ENCODE measurements at regions not wholly inside any gene's neighbourhood (a gene's known extent, or its start where the extent isn't known, plus 50 kb on each side); places are given as distances from the start of the nearest gene placed in this dataset.

DNA sequence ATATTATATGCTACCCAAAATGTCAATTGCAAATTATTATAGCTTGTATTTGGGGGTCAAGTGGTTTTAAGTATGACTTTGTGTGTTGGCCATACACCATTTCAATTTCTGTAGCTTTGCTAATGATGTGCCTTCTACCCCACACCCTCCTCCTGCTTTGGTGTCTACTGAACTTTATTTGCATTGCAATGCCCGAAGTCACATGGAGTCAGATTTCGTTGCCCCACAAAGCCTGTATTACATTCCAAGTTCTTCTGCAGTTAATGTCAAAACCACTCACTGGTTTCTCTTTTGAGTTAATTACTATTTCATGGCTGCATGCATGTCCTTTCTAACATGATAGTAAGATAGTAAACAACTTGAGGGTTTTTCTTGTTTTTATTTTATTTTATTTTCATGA lies 528.9 kb downstream of the RIT2 start:
- H3K79me2 ChIP-seq (ENCODE audit: insufficient read depth): no peaks in the 10 kb centered on the region
- POLR2A ChIA-PET: no interaction called here
- no peaks in the 10 kb centered on the region for H3K4me1 ChIP-seq (ENCODE audit: control insufficient read depth in 1 of 2, insufficient read depth in 2 of 2, low read depth in 1 of 2, low read length in 1 of 2)
- H2AFZ ChIP-seq (ENCODE audit: low read depth): no peak overlapping the region
- H3K36me3 ChIP-seq (replicated peaks in 1 of 2; ENCODE audit: control insufficient read depth in 1 of 2, insufficient read depth in 2 of 2, low read length in 1 of 2): no peaks in the 10 kb centered on the region
- no peak overlapping the region for H3K9ac ChIP-seq
- no peak overlapping the region for H3K4me3 ChIP-seq (ENCODE audit: low read depth in 2 of 2, low read length in 1 of 2)
- H3K9me3 ChIP-seq: no peaks in the 10 kb centered on the region
- H3K27me3 ChIP-seq (ENCODE audit: insufficient read depth): no peaks in the 10 kb centered on the region
- no peak for TF ChIP-seq RAD21 (IDR thresholded peaks at IDR 0.05; ENCODE audit: low read length)
- TF ChIP-seq MEF2A (IDR thresholded peaks at IDR 0.05; ENCODE audit: borderline replicate concordance, low read depth): no peak
- no peak for TF ChIP-seq RFX5 (IDR thresholded peaks at IDR 0.05; ENCODE audit: low read length)
- no peak for TF ChIP-seq MXI1 (IDR thresholded peaks at IDR 0.05; ENCODE audit: low read depth, low read length)
- no peak for TF ChIP-seq YY1 (IDR thresholded peaks at IDR 0.05; ENCODE audit: low read depth)
- TF ChIP-seq FOXM1 (IDR thresholded peaks at IDR 0.05; ENCODE audit: low read depth): no peak
- no peak for TF ChIP-seq EP300 (IDR thresholded peaks at IDR 0.05; ENCODE audit: borderline replicate concordance in 1 of 2, low read depth in 1 of 2, low read length in 1 of 2)
- TF ChIP-seq, protein P1, sequence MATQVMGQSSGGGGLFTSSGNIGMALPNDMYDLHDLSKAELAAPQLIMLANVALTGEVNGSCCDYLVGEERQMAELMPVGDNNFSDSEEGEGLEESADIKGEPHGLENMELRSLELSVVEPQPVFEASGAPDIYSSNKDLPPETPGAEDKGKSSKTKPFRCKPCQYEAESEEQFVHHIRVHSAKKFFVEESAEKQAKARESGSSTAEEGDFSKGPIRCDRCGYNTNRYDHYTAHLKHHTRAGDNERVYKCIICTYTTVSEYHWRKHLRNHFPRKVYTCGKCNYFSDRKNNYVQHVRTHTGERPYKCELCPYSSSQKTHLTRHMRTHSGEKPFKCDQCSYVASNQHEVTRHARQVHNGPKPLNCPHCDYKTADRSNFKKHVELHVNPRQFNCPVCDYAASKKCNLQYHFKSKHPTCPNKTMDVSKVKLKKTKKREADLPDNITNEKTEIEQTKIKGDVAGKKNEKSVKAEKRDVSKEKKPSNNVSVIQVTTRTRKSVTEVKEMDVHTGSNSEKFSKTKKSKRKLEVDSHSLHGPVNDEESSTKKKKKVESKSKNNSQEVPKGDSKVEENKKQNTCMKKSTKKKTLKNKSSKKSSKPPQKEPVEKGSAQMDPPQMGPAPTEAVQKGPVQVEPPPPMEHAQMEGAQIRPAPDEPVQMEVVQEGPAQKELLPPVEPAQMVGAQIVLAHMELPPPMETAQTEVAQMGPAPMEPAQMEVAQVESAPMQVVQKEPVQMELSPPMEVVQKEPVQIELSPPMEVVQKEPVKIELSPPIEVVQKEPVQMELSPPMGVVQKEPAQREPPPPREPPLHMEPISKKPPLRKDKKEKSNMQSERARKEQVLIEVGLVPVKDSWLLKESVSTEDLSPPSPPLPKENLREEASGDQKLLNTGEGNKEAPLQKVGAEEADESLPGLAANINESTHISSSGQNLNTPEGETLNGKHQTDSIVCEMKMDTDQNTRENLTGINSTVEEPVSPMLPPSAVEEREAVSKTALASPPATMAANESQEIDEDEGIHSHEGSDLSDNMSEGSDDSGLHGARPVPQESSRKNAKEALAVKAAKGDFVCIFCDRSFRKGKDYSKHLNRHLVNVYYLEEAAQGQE (IDR thresholded peaks at IDR 0.05; ENCODE audit: low read depth, low read length): no peak
- no peak for TF ChIP-seq GABPA (IDR thresholded peaks at IDR 0.05; ENCODE audit: low read depth)
- no peak for TF ChIP-seq JUND (IDR thresholded peaks at IDR 0.05)
- TF ChIP-seq SIN3A (IDR thresholded peaks at IDR 0.05; ENCODE audit: borderline replicate concordance, low read depth, low read length): no peak
- TF ChIP-seq TEAD4 (IDR thresholded peaks at IDR 0.05; ENCODE audit: borderline replicate concordance, insufficient read depth): no peak
- TF ChIP-seq, protein P2, sequence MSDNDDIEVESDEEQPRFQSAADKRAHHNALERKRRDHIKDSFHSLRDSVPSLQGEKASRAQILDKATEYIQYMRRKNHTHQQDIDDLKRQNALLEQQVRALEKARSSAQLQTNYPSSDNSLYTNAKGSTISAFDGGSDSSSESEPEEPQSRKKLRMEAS (IDR thresholded peaks at IDR 0.05; ENCODE audit: low read depth): no peak
- H3K4me2 ChIP-seq: no peak overlapping the region
- 27% methylated on average over 2 of the region's 2 CpGs for WGBS (ENCODE audit: low lambda C conversion rate)
- DNase-seq: no peak
- no peaks in the 10 kb centered on the region for H4K20me1 ChIP-seq (ENCODE audit: insufficient read depth)
- H3K27ac ChIP-seq (ENCODE audit: low read depth in 2 of 2, low read length in 1 of 2): no peak overlapping the region
- no peaks in the 10 kb centered on the region for H3F3A ChIP-seq (replicated peaks; ENCODE audit: insufficient read depth)
- CTCF ChIA-PET: interaction anchor here (2.0 kb wide), 1 partner anchor 10 kb away, joined by 7 read pairs; no protein-coding TSS in a partner anchor
- H3K9me2 ChIP-seq: no peaks in the 10 kb centered on the region

DNA sequence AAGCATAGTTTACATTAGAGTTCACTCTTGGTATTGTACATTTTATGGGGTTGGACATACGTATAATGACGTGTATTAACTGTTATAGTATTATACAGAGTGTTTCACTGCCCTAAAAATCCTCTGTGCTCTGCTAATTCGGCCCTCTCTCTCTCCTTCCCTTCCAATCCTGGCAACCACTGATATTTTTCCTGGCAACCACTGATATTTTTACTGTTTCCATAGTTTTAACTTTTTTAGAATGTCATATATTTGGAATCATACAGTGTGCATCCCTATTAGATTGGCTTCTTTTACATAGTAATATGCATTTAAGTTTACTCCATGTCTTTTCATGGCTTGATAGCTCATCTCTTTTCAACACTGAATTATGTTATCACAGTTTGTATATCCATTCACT lies 526.7 kb downstream of the RIT2 start:
- 10% methylated on average over 3 of the region's 3 CpGs for WGBS (ENCODE audit: low lambda C conversion rate)
- Histone ChIP-seq H3K4me2 (no peak overlapping the region), H3K27ac (ENCODE audit: low read depth in 2 of 2, low read length in 1 of 2) (no peak overlapping the region), H2AFZ (ENCODE audit: low read depth) (no peak overlapping the region), H3K4me1 (ENCODE audit: control insufficient read depth in 1 of 2, insufficient read depth in 2 of 2, low read depth in 1 of 2, low read length in 1 of 2) (no peaks in the 10 kb centered on the region), H3K4me3 (ENCODE audit: low read depth in 2 of 2, low read length in 1 of 2) (no peak overlapping the region), H3K27me3 (ENCODE audit: insufficient read depth) (no peaks in the 10 kb centered on the region), H3K9ac (no peak overlapping the region), H4K20me1 (ENCODE audit: insufficient read depth) (no peaks in the 10 kb centered on the region), H3K36me3 (replicated peaks in 1 of 2; ENCODE audit: control insufficient read depth in 1 of 2, insufficient read depth in 2 of 2, low read length in 1 of 2) (no peaks in the 10 kb centered on the region), H3K79me2 (ENCODE audit: insufficient read depth) (no peaks in the 10 kb centered on the region), H3K9me2 (no peaks in the 10 kb centered on the region), H3F3A (replicated peaks; ENCODE audit: insufficient read depth) (no peaks in the 10 kb centered on the region), H3K9me3 (no peaks in the 10 kb centered on the region)
- TF ChIP-seq SMC3 (IDR thresholded peaks at IDR 0.05; ENCODE audit: low read depth, low read length) (no peak), TEAD4 (IDR thresholded peaks at IDR 0.05; ENCODE audit: borderline replicate concordance, insufficient read depth) (no peak), RFX5 (IDR thresholded peaks at IDR 0.05; ENCODE audit: low read length) (no peak), GABPA (IDR thresholded peaks at IDR 0.05; ENCODE audit: low read depth) (no peak)
- TF ChIP-seq, protein P3, sequence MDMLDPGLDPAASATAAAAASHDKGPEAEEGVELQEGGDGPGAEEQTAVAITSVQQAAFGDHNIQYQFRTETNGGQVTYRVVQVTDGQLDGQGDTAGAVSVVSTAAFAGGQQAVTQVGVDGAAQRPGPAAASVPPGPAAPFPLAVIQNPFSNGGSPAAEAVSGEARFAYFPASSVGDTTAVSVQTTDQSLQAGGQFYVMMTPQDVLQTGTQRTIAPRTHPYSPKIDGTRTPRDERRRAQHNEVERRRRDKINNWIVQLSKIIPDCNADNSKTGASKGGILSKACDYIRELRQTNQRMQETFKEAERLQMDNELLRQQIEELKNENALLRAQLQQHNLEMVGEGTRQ (IDR thresholded peaks at IDR 0.05; ENCODE audit: borderline replicate concordance, low read depth, low read length): no peak
- CTCF ChIA-PET: interaction anchor here (1.3 kb wide), 1 partner anchor 12 kb away, joined by 4 read pairs; no protein-coding TSS in a partner anchor
- POLR2A ChIA-PET: no interaction called here
- no peak for DNase-seq
